ENCODE measurements at regions not wholly inside any gene's neighbourhood (a gene's known extent, or its start where the extent isn't known, plus 50 kb on each side); places are given as distances from the start of the nearest gene placed in this dataset.

- H3K36me3 ChIP-seq (ENCODE audit: low read length) = no peaks in the 10 kb centered on the region
- no peaks in the 10 kb centered on the region for H3F3A ChIP-seq (ENCODE audit: insufficient read depth)
- no peaks in the 10 kb centered on the region for H3K9me2 ChIP-seq (replicated peaks; ENCODE audit: insufficient read depth, low read length)
- TF ChIP-seq EZH2phosphoT487 (conservative IDR thresholded peaks at IDR 0.05; ENCODE audit: low read length) = no peak
- TF ChIP-seq CTCF (IDR thresholded peaks at IDR 0.05; ENCODE audit: insufficient read depth, low read length, poor library complexity, severe bottlenecking) = no peak
- peaks cover 8% of the 10 kb centered on the region; the same call in 1 of the 2 replicates for H3K9me3 ChIP-seq (ENCODE audit: insufficient read depth, low read length)
- H3K27ac ChIP-seq (ENCODE audit: low read depth, low read length) = no peak overlapping the region
- H3K4me3 ChIP-seq (ENCODE audit: insufficient read depth, low read length, poor library complexity, severe bottlenecking) = no peak overlapping the region
- no peak overlapping the region for H2AFZ ChIP-seq (ENCODE audit: low read depth, low read length, severe bottlenecking)
- H3K4me2 ChIP-seq (ENCODE audit: low read depth, low read length, poor library complexity, severe bottlenecking) = no peak overlapping the region
- no peaks in the 10 kb centered on the region for H4K20me1 ChIP-seq (ENCODE audit: low read depth, low read length)
- no peak overlapping the region for H3K9ac ChIP-seq (ENCODE audit: low read length)
- no peaks in the 10 kb centered on the region for H3K79me2 ChIP-seq (ENCODE audit: insufficient read depth, low read length)
- H3K27me3 ChIP-seq (ENCODE audit: low read length) = no peaks in the 10 kb centered on the region
Measured at GRCh38 chr17:69820876-69821473, 254.1 kb upstream of the KCNJ16 start.

GRCh38 chr17:69822314-69822875, 252.6 kb upstream of the KCNJ16 start:
- no peak overlapping the region for H3K9ac ChIP-seq (ENCODE audit: low read length)

GRCh38 chr17:69828087-69828486, 246.9 kb upstream of the KCNJ16 start:
- Histone ChIP-seq H3K4me2 (ENCODE audit: low read depth, low read length, poor library complexity, severe bottlenecking) (no peak overlapping the region), H3K27ac (ENCODE audit: low read depth, low read length) (no peak overlapping the region), H3K36me3 (ENCODE audit: low read length) (no peaks in the 10 kb centered on the region), H3K9ac (ENCODE audit: low read length) (no peak overlapping the region), H3K4me3 (ENCODE audit: insufficient read depth, low read length, poor library complexity, severe bottlenecking) (no peak overlapping the region), H4K20me1 (ENCODE audit: low read depth, low read length) (no peaks in the 10 kb centered on the region), H3K9me3 (ENCODE audit: insufficient read depth, low read length) (no peaks in the 10 kb centered on the region), H2AFZ (ENCODE audit: low read depth, low read length, severe bottlenecking) (no peak overlapping the region), H3K27me3 (ENCODE audit: low read length) (no peaks in the 10 kb centered on the region), H3K79me2 (ENCODE audit: insufficient read depth, low read length) (no peaks in the 10 kb centered on the region), H3K9me2 (replicated peaks; ENCODE audit: insufficient read depth, low read length) (no peaks in the 10 kb centered on the region), H3F3A (ENCODE audit: insufficient read depth) (no peaks in the 10 kb centered on the region)
- TF ChIP-seq CTCF (IDR thresholded peaks at IDR 0.05; ENCODE audit: insufficient read depth, low read length, poor library complexity, severe bottlenecking) = no peak
- TF ChIP-seq EZH2phosphoT487 (conservative IDR thresholded peaks at IDR 0.05; ENCODE audit: low read length) = no peak

More at GRCh38 chr17:69822314-69822875, 252.6 kb upstream of the KCNJ16 start:
- Histone ChIP-seq H2AFZ (ENCODE audit: low read depth, low read length, severe bottlenecking) (no peak overlapping the region), H3K9me2 (replicated peaks; ENCODE audit: insufficient read depth, low read length) (no peaks in the 10 kb centered on the region), H3K4me3 (ENCODE audit: insufficient read depth, low read length, poor library complexity, severe bottlenecking) (no peak overlapping the region), H3K79me2 (ENCODE audit: insufficient read depth, low read length) (no peaks in the 10 kb centered on the region), H3K27ac (ENCODE audit: low read depth, low read length) (no peak overlapping the region), H3K9me3 (ENCODE audit: insufficient read depth, low read length) (peaks cover 8% of the 10 kb centered on the region; the same call in 1 of the 2 replicates), H4K20me1 (ENCODE audit: low read depth, low read length) (no peaks in the 10 kb centered on the region), H3F3A (ENCODE audit: insufficient read depth) (no peaks in the 10 kb centered on the region), H3K27me3 (ENCODE audit: low read length) (no peaks in the 10 kb centered on the region), H3K4me2 (ENCODE audit: low read depth, low read length, poor library complexity, severe bottlenecking) (no peak overlapping the region), H3K36me3 (ENCODE audit: low read length) (no peaks in the 10 kb centered on the region)
- TF ChIP-seq EZH2phosphoT487 (conservative IDR thresholded peaks at IDR 0.05; ENCODE audit: low read length) (no peak), CTCF (IDR thresholded peaks at IDR 0.05; ENCODE audit: insufficient read depth, low read length, poor library complexity, severe bottlenecking) (no peak)

Measured in SU-DHL-6 (cell line).